NCI-H82 treated with DMSO at 0.1 percent for 48 hours (cell line): ENCODE measurements at regions not wholly inside any gene's neighbourhood (a gene's known extent, or its start where the extent isn't known, plus 50 kb on each side); places are given as distances from the start of the nearest gene placed in this dataset.

Experiments
- DNase-seq: peaks from one replicate; lab custom pipeline; 2025; ENCODE audit not compliant: unreplicated experiment; lab: John Stamatoyannopoulos, UW

- DNase-seq = no peak
Measured at GRCh38 chr12:115859231-115859630, 418.3 kb downstream of the MED13L start.

- no peak for DNase-seq
Measured at GRCh38 chr12:115857923-115858322, 419.6 kb downstream of the MED13L start.

- no peak for DNase-seq
Measured at GRCh38 chr12:115857160-115857920, 420.2 kb downstream of the MED13L start.

DNA sequence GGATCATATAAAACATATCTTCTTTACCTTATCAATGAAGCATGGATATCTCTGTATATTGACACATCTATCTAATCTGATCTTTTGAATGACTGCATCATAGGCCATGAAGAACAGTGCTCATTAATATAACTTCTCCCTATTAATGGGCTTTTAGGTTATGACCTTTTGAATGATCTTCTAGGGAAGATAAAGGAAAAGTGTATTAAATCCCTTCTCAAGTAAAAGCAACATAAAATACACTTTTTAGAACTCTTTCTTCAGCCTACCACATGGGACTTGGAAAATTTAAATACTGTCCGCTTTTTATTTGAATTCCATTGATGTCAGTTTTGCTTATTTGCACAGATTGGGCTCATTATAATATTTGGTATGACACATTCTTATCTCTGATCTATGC is 425.4 kb downstream of the MED13L start:
- no peak for DNase-seq

DNA sequence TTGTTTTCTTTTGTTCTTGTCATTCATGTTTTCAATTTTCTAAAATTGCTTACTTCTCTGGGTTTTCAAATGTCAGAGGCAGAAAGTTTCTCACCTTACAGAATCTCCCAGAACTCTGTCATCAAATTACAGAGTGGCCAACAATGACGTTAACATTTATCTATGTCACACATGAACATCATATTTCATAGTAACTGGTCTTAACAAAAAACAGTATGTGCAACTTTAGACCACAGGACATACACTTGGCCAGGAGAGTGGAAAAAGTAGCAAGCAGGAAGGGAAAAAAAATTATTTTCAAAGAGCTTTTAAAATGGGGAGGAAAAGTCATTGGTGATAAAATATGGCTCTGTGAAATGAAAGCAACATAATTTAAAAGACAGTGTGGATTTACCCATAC is 426.5 kb downstream of the MED13L start:
- DNase-seq = no peak

GRCh38 chr12:115849262-115849943 is 428.1 kb downstream of the MED13L start:
- DNase-seq = no peak

DNA sequence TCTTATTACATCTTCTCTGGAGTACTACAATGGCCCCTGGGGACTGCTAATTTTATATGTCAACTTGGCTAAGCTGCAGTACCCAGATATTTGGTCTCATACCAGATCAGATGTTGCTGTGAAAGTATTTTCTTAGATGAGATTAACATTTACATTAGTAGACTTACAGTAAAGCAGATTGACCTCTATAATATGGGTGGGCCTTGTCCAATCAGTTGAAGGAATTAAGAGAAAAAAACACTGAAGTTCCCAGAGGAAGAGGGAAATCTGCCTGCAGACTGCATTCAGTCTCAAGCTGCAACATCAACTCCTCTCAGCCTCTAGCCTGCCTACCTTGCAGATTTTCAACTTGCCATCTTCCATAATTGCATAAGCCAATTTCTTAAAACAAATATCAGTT is 430.1 kb downstream of the MED13L start:
- no peak for DNase-seq

DNA sequence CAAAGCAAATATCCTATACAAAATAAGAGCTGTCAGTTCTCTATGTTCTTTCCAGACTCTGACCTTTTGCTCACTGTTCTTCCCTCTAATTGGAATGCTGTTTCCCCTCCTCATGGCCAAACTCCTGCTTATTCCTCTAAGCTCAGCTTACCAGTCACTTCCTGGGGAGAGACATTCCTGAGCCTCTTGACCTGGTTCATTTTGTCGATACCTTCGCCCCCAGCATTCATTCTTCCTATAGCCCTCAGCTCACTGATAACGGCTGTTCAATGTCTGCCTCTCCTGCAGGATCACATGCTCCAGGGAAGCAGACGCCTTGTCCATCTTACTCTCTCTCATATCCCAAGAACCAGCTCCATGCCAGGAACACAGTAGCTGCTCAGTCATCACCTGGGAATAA is 431.0 kb downstream of the MED13L start:
- DNase-seq = no peak

DNA sequence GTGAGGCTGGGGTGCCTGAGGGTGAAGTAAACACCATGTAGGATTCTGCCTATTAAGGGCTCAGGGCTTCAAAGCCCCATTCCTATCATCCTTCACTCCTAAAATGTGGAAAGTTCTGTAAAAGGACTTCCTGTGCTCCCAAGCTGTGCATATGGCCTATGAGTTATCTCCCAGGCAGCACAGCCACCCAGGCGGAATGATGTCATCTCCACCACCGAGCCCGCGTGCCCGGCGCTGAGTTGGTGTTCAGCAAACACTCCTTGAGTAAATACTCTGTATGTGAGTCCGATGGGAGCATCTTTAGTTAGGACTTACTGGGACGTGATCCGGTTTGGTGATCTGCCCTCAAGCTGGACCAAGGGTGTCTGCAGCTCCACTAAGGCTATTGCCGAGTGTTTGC is 437.3 kb downstream of the MED13L start:
- DNase-seq = no peak

DNA sequence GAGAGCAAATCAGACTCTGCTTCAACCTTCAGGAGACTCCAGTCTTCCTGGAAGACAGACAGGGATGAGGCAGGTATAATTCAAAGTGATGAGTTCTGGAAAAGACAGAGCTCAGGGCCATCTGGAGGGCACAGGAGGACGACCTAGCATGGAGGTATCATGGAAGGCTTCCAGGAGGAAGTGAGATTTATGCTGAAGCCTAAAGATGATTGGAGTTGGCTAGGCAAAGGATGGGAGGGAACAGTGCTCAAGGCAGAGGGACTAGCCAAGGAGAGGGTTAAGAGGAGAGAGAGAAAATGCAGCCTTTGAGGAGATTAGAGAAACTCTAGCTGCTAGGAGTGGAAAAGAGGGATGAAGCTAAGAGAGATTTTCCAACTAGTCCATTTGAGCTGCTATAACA is 438.5 kb downstream of the MED13L start:
- no peak for DNase-seq

DNA sequence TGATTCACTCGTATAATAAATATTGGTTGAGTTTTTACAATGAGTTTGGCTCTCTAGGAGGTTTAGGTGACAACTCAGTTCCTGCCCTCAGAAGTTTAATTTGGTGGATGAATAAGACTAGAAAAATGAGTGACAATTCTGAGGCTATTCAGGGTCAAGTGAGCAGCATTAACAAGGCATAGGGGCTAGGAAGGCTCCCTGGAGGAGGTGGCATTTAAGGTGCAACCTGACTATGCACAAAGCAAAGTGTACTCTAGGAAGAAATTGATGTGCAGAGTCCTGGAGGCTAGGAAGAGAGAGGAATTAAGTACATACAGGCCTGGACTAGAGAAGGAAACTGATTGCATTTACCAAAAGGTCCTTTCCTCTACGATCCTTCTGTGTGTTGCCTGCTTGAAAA is 440.3 kb downstream of the MED13L start:
- no peak for DNase-seq

GRCh38 chr12:115835445-115835844 is 442.0 kb downstream of the MED13L start:
- DNase-seq = no peak

GRCh38 chr12:115833704-115834103 is 443.8 kb downstream of the MED13L start:
- DNase-seq = no peak

- DNase-seq = no peak
Measured at GRCh38 chr12:115830633-115831032, 446.9 kb downstream of the MED13L start.

DNA sequence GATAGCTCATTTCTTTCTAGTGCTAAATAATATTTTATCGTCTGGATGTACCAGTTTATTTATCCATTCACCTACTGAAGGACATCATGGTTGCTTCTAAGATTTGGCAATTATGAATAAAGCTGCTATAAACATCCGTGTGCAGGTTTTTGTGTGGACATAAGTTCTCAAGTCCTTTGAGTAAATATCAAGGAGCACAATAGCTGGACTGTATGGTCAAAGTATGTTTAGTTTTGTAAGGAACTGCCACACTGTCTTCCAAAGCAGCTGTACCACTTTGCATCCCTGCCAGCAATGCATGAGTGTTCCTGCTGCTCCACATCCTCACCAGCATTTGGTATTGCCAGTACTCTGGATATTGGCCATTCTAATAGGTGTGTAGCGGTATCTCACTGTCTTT is 447.4 kb downstream of the MED13L start:
- DNase-seq = no peak

DNA sequence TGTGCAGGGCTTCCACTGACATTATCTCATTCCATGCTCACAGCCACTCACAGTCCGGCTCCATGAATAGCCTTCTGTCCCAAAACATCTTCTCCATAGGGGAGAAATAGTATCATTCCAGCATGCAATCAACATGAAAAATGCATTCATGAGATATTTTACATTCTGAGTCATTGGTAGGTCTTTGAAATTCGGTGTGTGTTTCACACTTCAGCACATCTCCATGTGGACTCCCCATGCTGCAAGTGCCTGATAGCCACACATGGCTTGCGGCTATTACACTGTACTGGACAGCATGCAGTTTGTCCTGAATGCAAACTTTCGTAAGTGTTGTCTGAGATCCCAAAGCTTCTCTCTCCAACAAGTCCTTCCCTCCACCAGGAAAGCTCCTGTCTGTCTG is 449.3 kb downstream of the MED13L start:
- no peak for DNase-seq

DNA sequence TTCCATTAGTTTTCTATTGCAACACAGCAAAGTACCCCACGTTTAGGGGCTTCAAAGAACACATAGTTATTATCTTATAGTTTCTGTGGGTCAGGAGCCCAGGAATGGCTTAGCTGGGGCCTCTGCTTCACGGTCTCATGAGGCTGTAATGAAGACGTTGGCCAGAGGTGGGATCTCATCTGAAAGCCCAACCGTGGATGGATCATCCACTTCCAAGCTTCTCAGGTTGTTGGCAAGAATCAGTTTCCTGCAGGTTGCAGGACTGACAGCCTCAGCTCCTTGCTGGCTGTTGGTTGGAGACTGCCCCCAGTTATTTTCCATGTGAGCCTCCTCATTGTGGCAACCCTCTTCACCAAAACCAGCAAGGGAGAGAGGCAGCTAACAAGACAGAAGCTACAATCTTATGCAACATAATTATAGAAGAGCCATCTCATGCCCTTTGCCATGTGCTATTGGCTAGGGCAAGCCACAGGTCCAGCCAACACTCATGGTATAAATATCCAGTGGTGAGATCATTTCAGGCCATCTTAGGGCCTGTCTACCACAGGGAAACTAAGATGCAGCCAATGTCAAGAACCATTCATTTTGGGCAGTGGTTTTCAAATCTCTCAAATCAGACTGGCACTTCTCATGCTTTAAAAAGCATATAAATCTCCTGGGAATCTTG is 452.4 kb downstream of the MED13L start:
- DNase-seq = no peak

DNA sequence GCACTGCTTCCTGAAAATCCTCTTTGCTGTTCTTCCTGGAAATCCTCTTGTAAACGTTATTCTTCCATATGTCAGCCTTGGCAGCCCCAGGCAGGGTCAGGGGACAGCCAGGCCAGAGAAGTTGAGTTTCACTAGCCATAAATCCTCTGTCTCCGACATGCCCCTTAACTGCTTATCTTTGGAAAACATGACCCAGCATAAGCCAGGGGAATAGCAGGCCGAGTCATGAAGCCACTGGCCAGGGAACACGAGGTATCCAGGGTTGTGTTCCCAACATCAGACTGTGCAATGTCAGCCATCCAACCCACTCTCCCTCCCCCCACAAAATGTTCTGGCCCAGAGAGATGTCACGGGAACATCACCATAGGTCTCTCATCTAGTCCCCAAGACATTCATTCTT is 453.9 kb downstream of the MED13L start:
- DNase-seq = peak; percentile 66

DNA sequence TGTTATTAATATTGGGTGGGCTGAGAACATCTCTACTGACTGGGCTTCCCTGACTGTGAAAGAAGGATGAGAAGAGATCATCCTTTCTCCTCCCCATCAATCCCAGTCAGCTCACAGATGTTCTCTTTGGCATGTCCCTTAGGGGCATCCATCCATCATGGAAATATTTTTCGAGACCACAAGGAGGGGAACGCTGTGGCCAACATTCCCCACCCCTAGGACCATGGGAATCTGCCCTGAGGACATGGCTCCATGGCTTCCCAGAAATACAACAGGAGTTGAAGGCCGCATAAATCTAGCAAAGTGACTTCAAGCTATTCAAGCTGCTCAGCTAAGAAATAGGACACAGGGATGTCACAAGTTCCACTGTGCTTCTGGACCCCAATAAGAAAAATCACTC is 456.8 kb downstream of the MED13L start:
- DNase-seq = no peak

- DNase-seq = no peak
Measured at GRCh38 chr12:115818973-115819372, 458.5 kb downstream of the MED13L start.

GRCh38 chr12:115817389-115817788 is 460.1 kb downstream of the MED13L start:
- DNase-seq = no peak

DNA sequence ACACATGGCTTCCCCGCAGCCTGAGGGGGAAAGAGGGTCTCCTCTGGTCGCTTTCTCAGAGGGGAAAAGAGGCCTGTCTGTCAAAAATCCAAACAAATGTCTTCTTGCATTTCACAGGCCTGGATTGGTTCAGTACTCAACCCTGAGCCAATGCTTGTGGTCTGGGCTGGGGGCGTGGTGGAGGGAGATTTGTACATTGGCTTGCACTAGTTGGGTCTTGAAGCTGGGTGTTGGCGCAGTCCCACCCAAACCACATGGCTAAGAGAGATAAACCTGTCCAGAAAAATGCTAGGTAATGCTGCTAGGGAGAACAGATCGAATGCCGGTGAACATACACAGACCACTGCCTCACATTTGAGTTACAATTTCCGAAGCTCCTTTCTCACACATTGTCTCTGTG is 461.6 kb downstream of the MED13L start:
- no peak for DNase-seq
